ENCODE measurements at regions not wholly inside any gene's neighbourhood (a gene's known extent, or its start where the extent isn't known, plus 50 kb on each side); places are given as distances from the start of the nearest gene placed in this dataset.

DNA sequence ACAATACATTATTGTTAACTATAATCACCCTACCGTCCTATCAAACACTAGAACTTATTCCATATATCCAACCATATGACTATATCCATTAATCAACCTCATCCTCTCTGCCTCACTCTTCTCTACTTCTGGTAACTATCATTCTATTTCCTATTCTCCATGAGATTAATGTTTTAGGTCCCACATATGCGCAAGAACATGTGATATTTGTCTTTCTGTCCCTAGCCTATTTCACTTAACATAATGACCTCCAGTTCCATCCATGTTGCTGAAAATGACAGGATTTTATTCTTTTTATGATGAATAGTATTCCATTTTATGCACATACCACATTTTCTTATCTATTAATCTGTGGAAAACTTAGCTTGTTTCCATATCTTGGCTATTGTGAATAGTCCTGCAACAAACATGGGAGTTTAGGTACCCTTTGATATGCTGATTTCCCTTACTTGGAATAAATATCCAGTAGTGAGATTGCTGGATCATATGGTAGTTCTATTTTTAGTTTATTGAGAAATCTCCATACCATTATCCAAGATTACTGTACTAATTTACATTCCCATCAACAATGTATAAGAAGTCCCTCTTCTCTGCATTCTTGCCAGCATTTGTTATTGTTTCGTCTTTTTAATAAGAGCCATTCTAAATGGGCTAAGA lies 289.4 kb upstream of the GJE1 start:
- TF ChIP-seq, protein P1, sequence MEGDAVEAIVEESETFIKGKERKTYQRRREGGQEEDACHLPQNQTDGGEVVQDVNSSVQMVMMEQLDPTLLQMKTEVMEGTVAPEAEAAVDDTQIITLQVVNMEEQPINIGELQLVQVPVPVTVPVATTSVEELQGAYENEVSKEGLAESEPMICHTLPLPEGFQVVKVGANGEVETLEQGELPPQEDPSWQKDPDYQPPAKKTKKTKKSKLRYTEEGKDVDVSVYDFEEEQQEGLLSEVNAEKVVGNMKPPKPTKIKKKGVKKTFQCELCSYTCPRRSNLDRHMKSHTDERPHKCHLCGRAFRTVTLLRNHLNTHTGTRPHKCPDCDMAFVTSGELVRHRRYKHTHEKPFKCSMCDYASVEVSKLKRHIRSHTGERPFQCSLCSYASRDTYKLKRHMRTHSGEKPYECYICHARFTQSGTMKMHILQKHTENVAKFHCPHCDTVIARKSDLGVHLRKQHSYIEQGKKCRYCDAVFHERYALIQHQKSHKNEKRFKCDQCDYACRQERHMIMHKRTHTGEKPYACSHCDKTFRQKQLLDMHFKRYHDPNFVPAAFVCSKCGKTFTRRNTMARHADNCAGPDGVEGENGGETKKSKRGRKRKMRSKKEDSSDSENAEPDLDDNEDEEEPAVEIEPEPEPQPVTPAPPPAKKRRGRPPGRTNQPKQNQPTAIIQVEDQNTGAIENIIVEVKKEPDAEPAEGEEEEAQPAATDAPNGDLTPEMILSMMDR (conservative IDR thresholded peaks at IDR 0.05 in 1 of 2, IDR thresholded peaks at IDR 0.05 in 1 of 2; ENCODE audit: extremely low read depth in 1 of 2, insufficient read depth in 1 of 2, low read depth in 1 of 2, low read length in 2 of 2), result no peak
- TF ChIP-seq EZH2 (IDR thresholded peaks at IDR 0.05; ENCODE audit: borderline replicate concordance, low read length), result no peak

Data from mammary epithelial cell (primary cell).